Esophagus muscularis mucosa (tissue), 4 donors: ENCODE measurements at regions not wholly inside any gene's neighbourhood (a gene's known extent, or its start where the extent isn't known, plus 50 kb on each side); places are given as distances from the start of the nearest gene placed in this dataset.

Source experiments
- DNase-seq: peaks from one replicate; pipeline ENCODE4 v3.0.0-alpha.2; 2017; ENCODE audit errors: extremely low spot score
- H3K27ac ChIP-seq, 4 donors: fragments of 200-600 bp; sonication (generic); replicated peaks in 1 of 4; 1 replicate in 3 of 4; 2 replicates in 1 of 4; pipeline ENCODE4 v1.5.1; 2016 to 2019; ENCODE audit warnings: mild to moderate bottlenecking in 1 of 4
- H3K27me3 ChIP-seq, 4 donors: fragments of 200-600 bp; sonication (generic); one replicate each; pipeline versions ENCODE4 v1.5.1 to v1.6.0; 2016 to 2019
- H3K36me3 ChIP-seq, 4 donors: fragments of 200-600 bp; sonication (generic); one replicate each; pipeline ENCODE4 v1.5.1; 2016 to 2019
- H3K4me1 ChIP-seq, 4 donors: fragments of 200-600 bp; sonication (generic); one replicate each; pipeline ENCODE4 v1.5.1; 2016 to 2019
- H3K4me3 ChIP-seq, 4 donors: fragments of 200-600 bp; sonication (generic); 1 replicate in 2 of 4; 2 replicates in 2 of 4; pipeline ENCODE4 v1.5.1; 2016 to 2019; ENCODE audit warnings: mild to moderate bottlenecking in 4 of 4, moderate library complexity in 1 of 4
- H3K9me3 ChIP-seq, 4 donors: fragments of 200-600 bp; sonication (generic); 1 replicate in 3 of 4; 2 replicates in 1 of 4; pipeline ENCODE4 v1.5.1; 2016 to 2019
- CTCF ChIP-seq, 3 experiments: fragments of 200-600 bp in 2 of 3; fragments of 450-650 bp in 1 of 3; sonication (generic) in 2 of 3; IDR thresholded peaks; one replicate each; pipeline ENCODE4 v1.5.1; 2017 to 2019; ENCODE audit warnings: antibody characterized with exemption in 3 of 3, mild to moderate bottlenecking in 2 of 3, moderate library complexity in 1 of 3
- EP300 ChIP-seq: sonication (generic); formaldehyde crosslinking; IDR thresholded peaks from one replicate; pipeline ENCODE4 v1.6.1; 2017; ENCODE audit warnings: antibody characterized with exemption
- POLR2A ChIP-seq: fragments of 450-650 bp; IDR thresholded peaks from one replicate; pipeline ENCODE4 v1.6.1; 2017; ENCODE audit warnings: antibody characterized with exemption, moderate library complexity, mild to moderate bottlenecking, low read depth
- POLR2AphosphoS5 ChIP-seq, 2 donors: sonication (generic); formaldehyde crosslinking; IDR thresholded peaks; one replicate each; pipeline ENCODE4 v1.6.1; 2017; ENCODE audit warnings: antibody characterized with exemption in 2 of 2
- WGBS: methylation state at CpG from one replicate; pipeline ENCODE4 v1.1.5; 2018; 5-methylcytosine and 5-hydroxymethylcytosine counted together
- intact Hi-C: fragments of 100-400 bp; cut with DNase I; formaldehyde crosslinking; loops from one replicate; pipeline ENCODE4 v1.15.1; 2023

GRCh38 chr4:128551280-128551679, 258.2 kb upstream of the JADE1 start:
- WGBS = 99% methylated on average over 4 of the region's 4 CpGs

GRCh38 chr4:128550060-128550459, 259.4 kb upstream of the JADE1 start:
- intact Hi-C loops = loop anchor here (5.0 kb wide), 3 partner anchors 93 to 263 kb away; partner anchors contain the start of gene PGRMC2

More at GRCh38 chr4:128551280-128551679, 258.2 kb upstream of the JADE1 start:
- no peak overlapping the region for H3K4me3 ChIP-seq
- intact Hi-C loops = loop anchor here (5.0 kb wide), 3 partner anchors 94 to 264 kb away; partner anchors contain the start of gene PGRMC2
- H3K36me3 ChIP-seq = no peaks in the 10 kb centered on the region
- no peaks in the 10 kb centered on the region for H3K9me3 ChIP-seq
- peaks cover 16 to 19% (median 18%) of the 10 kb centered on the region in 4 donors for H3K4me1 ChIP-seq
- no peak overlapping the region for H3K27ac ChIP-seq
- TF ChIP-seq POLR2A (no peak), POLR2AphosphoS5 (IDR thresholded peaks at IDR 0.05) (no peak), EP300 (no peak), CTCF (IDR thresholded peaks at IDR 0.05) (no peak)
- DNase-seq = no peak
- peaks cover 0 to 4% (median 0%) of the 10 kb centered on the region in 4 donors for H3K27me3 ChIP-seq

GRCh38 chr4:128549636-128550035, 259.9 kb upstream of the JADE1 start:
- WGBS = 96% methylated on average over 1 of the region's 1 CpG
- Histone ChIP-seq H3K27me3 (peaks cover 0 to 4% (median 0%) of the 10 kb centered on the region in 4 donors), H3K4me1 (peaks cover 16 to 19% (median 17%) of the 10 kb centered on the region in 4 donors), H3K27ac (no peak overlapping the region), H3K4me3 (no peak overlapping the region), H3K9me3 (no peaks in the 10 kb centered on the region), H3K36me3 (no peaks in the 10 kb centered on the region)
- TF ChIP-seq CTCF (IDR thresholded peaks at IDR 0.05) (no peak), POLR2AphosphoS5 (IDR thresholded peaks at IDR 0.05) (no peak), POLR2A (no peak), EP300 (no peak)
- DNase-seq = no peak
- intact Hi-C loops = loop anchor here (5.0 kb wide), 3 partner anchors 92 to 262 kb away; partner anchors contain the start of gene PGRMC2

More at GRCh38 chr4:128550060-128550459, 259.4 kb upstream of the JADE1 start:
- H3K27me3 ChIP-seq = peaks cover 0 to 4% (median 0%) of the 10 kb centered on the region in 4 donors
- no peak overlapping the region for H3K27ac ChIP-seq
- H3K9me3 ChIP-seq = no peaks in the 10 kb centered on the region
- 95% methylated on average over 5 of the region's 5 CpGs for WGBS
- DNase-seq = no peak
- no peak overlapping the region for H3K4me3 ChIP-seq
- H3K36me3 ChIP-seq = no peaks in the 10 kb centered on the region
- no peak for TF ChIP-seq CTCF (IDR thresholded peaks at IDR 0.05)
- TF ChIP-seq POLR2AphosphoS5 (IDR thresholded peaks at IDR 0.05) = no peak
- TF ChIP-seq EP300 = no peak
- TF ChIP-seq POLR2A = no peak
- H3K4me1 ChIP-seq = peaks cover 16 to 19% (median 18%) of the 10 kb centered on the region in 4 donors

- Histone ChIP-seq H3K36me3 (no peaks in the 10 kb centered on the region), H3K27ac (no peak overlapping the region), H3K9me3 (no peaks in the 10 kb centered on the region), H3K4me1 (peaks cover 5 to 8% (median 6%) of the 10 kb centered on the region in 4 donors), H3K27me3 (peaks cover 0 to 4% (median 0%) of the 10 kb centered on the region in 4 donors), H3K4me3 (no peak overlapping the region)
- no peak for DNase-seq
- 97% methylated on average over 1 of the region's 1 CpG for WGBS
- intact Hi-C loops = no loop called here
- TF ChIP-seq EP300 = no peak
- no peak for TF ChIP-seq POLR2A
- TF ChIP-seq CTCF (IDR thresholded peaks at IDR 0.05) = no peak
- no peak for TF ChIP-seq POLR2AphosphoS5 (IDR thresholded peaks at IDR 0.05)
Observed at GRCh38 chr4:128548381-128548780, 260.8 kb upstream of the PGRMC2 start.

GRCh38 chr4:128544272-128544671, 256.7 kb upstream of the PGRMC2 start:
- Histone ChIP-seq H3K36me3 (no peaks in the 10 kb centered on the region), H3K4me1 (no peaks in the 10 kb centered on the region), H3K9me3 (no peaks in the 10 kb centered on the region), H3K27me3 (no peaks in the 10 kb centered on the region), H3K27ac (no peak overlapping the region), H3K4me3 (no peak overlapping the region)
- TF ChIP-seq EP300 (no peak), CTCF (IDR thresholded peaks at IDR 0.05) (no peak), POLR2A (no peak), POLR2AphosphoS5 (IDR thresholded peaks at IDR 0.05) (no peak)
- intact Hi-C loops = no loop called here
- 93% methylated on average over 5 of the region's 5 CpGs for WGBS
- no peak for DNase-seq
